Transverse colon (tissue), 4 donors: ENCODE measurements at regions not wholly inside any gene's neighbourhood (a gene's known extent, or its start where the extent isn't known, plus 50 kb on each side); places are given as distances from the start of the nearest gene placed in this dataset.
"Not testable (repeated sequence)": the region's sequence is repeated elsewhere in the genome, so short reads cannot be mapped to it uniquely, and the experiment has no call there.

Experiments
- DNase-seq: peaks from one replicate; pipeline ENCODE4 v3.0.0-alpha.2; 2019
- H3K27ac ChIP-seq, 4 donors: fragments of 200-600 bp; sonication (generic); 2 replicates each; pipeline ENCODE4 v1.5.1; 2016 to 2018; ENCODE audit warnings: inconsistent platforms in 4 of 4
- H3K27me3 ChIP-seq: fragments of 200-600 bp; sonication (generic); 2 replicates; pipeline ENCODE4 v1.5.1; 2017; ENCODE audit warnings: inconsistent platforms
- H3K36me3 ChIP-seq, 4 donors: fragments of 200-600 bp; sonication (generic); 2 replicates each; pipeline ENCODE4 v1.5.1; 2017 to 2019; ENCODE audit warnings: inconsistent platforms in 4 of 4
- H3K4me1 ChIP-seq, 4 donors: fragments of 200-600 bp; sonication (generic); 2 replicates each; pipeline ENCODE4 v1.5.1; 2017 to 2020; ENCODE audit warnings: inconsistent platforms in 4 of 4
- H3K4me3 ChIP-seq, 4 donors: fragments of 200-600 bp; sonication (generic); 1 replicate in 1 of 4; 2 replicates in 3 of 4; pipeline versions ENCODE4 v1.5.1 to v1.6.1; 2017 to 2019; ENCODE audit warnings: inconsistent platforms in 4 of 4
- H3K9me3 ChIP-seq, 2 donors: fragments of 200-600 bp; sonication (generic); 2 replicates each; pipeline ENCODE4 v1.5.1; 2017 to 2019; ENCODE audit warnings: inconsistent platforms in 2 of 2
- CTCF ChIP-seq, 5 experiments: fragments of 200-600 bp in 3 of 5; fragments of 450-650 bp in 2 of 5; sonication (generic) in 3 of 5; IDR thresholded peaks; 1 replicate in 2 of 5; 2 replicates in 3 of 5; pipeline ENCODE4 v1.5.1; 2016 to 2017; ENCODE audit warnings: antibody characterized with exemption in 5 of 5, inconsistent platforms in 3 of 5, mild to moderate bottlenecking in 2 of 5, moderate library complexity in 1 of 5
- EP300 ChIP-seq: sonication (generic); formaldehyde crosslinking; IDR thresholded peaks from one replicate; pipeline ENCODE4 v1.6.1; 2017; ENCODE audit warnings: antibody characterized with exemption, low read depth
- POLR2A ChIP-seq: fragments of 450-650 bp; IDR thresholded peaks from one replicate; pipeline ENCODE4 v1.6.1; 2016; ENCODE audit warnings: antibody characterized with exemption, mild to moderate bottlenecking, moderate library complexity
- POLR2AphosphoS5 ChIP-seq, 3 donors: sonication (generic); formaldehyde crosslinking; IDR thresholded peaks; one replicate each; pipeline ENCODE4 v1.6.1; 2016; ENCODE audit warnings: antibody characterized with exemption in 3 of 3
- WGBS, 2 donors: methylation state at CpG; one replicate each; pipeline ENCODE4 v1.1.5; 2018; ENCODE audit warnings: low coverage in 1 of 2; 5-methylcytosine and 5-hydroxymethylcytosine counted together
- in situ Hi-C, 4 donors: fragments of 200-750 bp; cut with MboI; loops; one replicate each; pipeline versions ENCODE4 v1.15.0 to v1.15.1; 2017; ENCODE audit warnings: low sequenced_read_pairs in 3 of 4, low pct_ligation_motif_present in 1 of 4, low pct_unique_long_range_greater_than_20kb in 1 of 4
- intact Hi-C: fragments of 100-400 bp; cut with DNase I; formaldehyde crosslinking; loops from one replicate; pipeline ENCODE4 v1.15.1; 2023; ENCODE audit warnings: low total_unique reads

- no peak overlapping the region for H3K4me3 ChIP-seq
- TF ChIP-seq CTCF (IDR thresholded peaks at IDR 0.05), result no peak
- no peak for TF ChIP-seq EP300
- TF ChIP-seq POLR2AphosphoS5 (IDR thresholded peaks at IDR 0.05), result no peak
- TF ChIP-seq POLR2A, result no peak
- in situ Hi-C loops, result no loop called here
- WGBS, 2 donors, result 49 to 52% methylated on average over 3 of the region's 3 CpGs
- H3K9me3 ChIP-seq, result no peaks in the 10 kb centered on the region
- intact Hi-C loops, result no loop called here
- no peaks in the 10 kb centered on the region for H3K36me3 ChIP-seq
- no peak overlapping the region for H3K27ac ChIP-seq
- no peaks in the 10 kb centered on the region for H3K4me1 ChIP-seq
- no peaks in the 10 kb centered on the region for H3K27me3 ChIP-seq
- no peak for DNase-seq
These were observed 168.2 kb downstream of the KCNS3 start for GRCh38 chr2:18046558-18047212.

GRCh38 chr2:18046017-18046416 lies 167.6 kb downstream of the KCNS3 start:
- 71 to 75% methylated on average over 4 of the region's 4 CpGs for WGBS, 2 donors
- in situ Hi-C loops (no loop called here), intact Hi-C loops (no loop called here)
- Histone ChIP-seq H3K36me3 (no peaks in the 10 kb centered on the region), H3K27ac (no peak overlapping the region), H3K4me3 (no peak overlapping the region), H3K4me1 (no peaks in the 10 kb centered on the region), H3K27me3 (no peaks in the 10 kb centered on the region), H3K9me3 (no peaks in the 10 kb centered on the region)
- no peak for TF ChIP-seq POLR2AphosphoS5 (IDR thresholded peaks at IDR 0.05)
- no peak for TF ChIP-seq CTCF (IDR thresholded peaks at IDR 0.05)
- TF ChIP-seq POLR2A, result no peak
- TF ChIP-seq EP300, result no peak
- DNase-seq, result no peak

- intact Hi-C loops, result no loop called here
- Histone ChIP-seq H3K27ac (no peak overlapping the region), H3K4me1 (no peaks in the 10 kb centered on the region), H3K27me3 (no peaks in the 10 kb centered on the region), H3K36me3 (no peaks in the 10 kb centered on the region), H3K9me3 (no peaks in the 10 kb centered on the region), H3K4me3 (no peak overlapping the region)
- DNase-seq, result no peak
- 33 to 67% methylated on average over 1 of the region's 1 CpG for WGBS, 2 donors
- TF ChIP-seq CTCF (IDR thresholded peaks at IDR 0.05), result no peak
- no peak for TF ChIP-seq POLR2AphosphoS5 (IDR thresholded peaks at IDR 0.05)
- TF ChIP-seq POLR2A, result no peak
- no peak for TF ChIP-seq EP300
- in situ Hi-C loops, result no loop called here
These were observed 166.8 kb downstream of the KCNS3 start for GRCh38 chr2:18045230-18045629.

GRCh38 chr2:18017381-18017780 lies 138.9 kb downstream of the KCNS3 start:
- DNase-seq, in situ Hi-C loops, H3K4me1 ChIP-seq, H3K27ac ChIP-seq, H3K27me3 ChIP-seq, intact Hi-C loops, H3K4me3 ChIP-seq, H3K36me3 ChIP-seq, H3K9me3 ChIP-seq: not testable (repeated sequence)
- WGBS, 2 donors, result 70 to 86% methylated on average over 2 to 16 of the region's 16 CpGs

- WGBS, 2 donors, result 69 to 85% methylated on average over 2 to 3 of the region's 3 CpGs
- H3K4me3 ChIP-seq, result no peak overlapping the region
- no peaks in the 10 kb centered on the region for H3K36me3 ChIP-seq
- in situ Hi-C loops (no loop called here), intact Hi-C loops (no loop called here)
- no peaks in the 10 kb centered on the region for H3K9me3 ChIP-seq
- TF ChIP-seq POLR2AphosphoS5 (IDR thresholded peaks at IDR 0.05) (no peak), EP300 (no peak), CTCF (IDR thresholded peaks at IDR 0.05) (no peak), POLR2A (no peak)
- no peaks in the 10 kb centered on the region for H3K4me1 ChIP-seq
- H3K27ac ChIP-seq, result no peak overlapping the region
- no peak for DNase-seq
- no peaks in the 10 kb centered on the region for H3K27me3 ChIP-seq
These were observed 131.4 kb downstream of the KCNS3 start for GRCh38 chr2:18009891-18010290.
